HK-2 (cell line): ENCODE measurements at regions not wholly inside any gene's neighbourhood (a gene's known extent, or its start where the extent isn't known, plus 50 kb on each side); places are given as distances from the start of the nearest gene placed in this dataset.

Experiments
- DNase-seq: peaks from one replicate; pipeline ENCODE4 v3.0.0-alpha.2; 2018; ENCODE audit not compliant: unreplicated experiment

DNA sequence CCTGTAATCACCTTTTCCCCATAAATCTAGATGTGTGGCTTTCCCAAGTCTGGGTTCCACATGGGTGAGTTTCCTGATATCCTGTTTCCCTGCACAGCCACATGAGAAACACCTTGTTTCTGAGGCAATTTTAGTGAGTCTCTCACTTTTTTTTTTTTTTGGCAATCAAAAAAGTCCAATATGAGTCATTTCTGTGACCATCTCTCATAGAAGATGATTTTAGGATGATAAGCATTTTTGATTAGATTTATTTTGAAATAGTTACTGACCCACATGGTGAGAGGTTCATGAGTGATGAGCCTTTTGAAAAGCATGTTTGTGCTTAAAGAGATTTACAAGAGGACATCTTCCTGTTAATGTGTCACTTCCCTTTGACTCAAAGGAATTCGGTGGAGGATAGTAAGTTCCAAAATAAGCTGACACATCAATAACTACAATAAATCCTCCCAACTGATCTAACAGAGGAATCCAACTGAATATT lies 464.0 kb downstream of the INHBA start:
- no peak for DNase-seq

DNA sequence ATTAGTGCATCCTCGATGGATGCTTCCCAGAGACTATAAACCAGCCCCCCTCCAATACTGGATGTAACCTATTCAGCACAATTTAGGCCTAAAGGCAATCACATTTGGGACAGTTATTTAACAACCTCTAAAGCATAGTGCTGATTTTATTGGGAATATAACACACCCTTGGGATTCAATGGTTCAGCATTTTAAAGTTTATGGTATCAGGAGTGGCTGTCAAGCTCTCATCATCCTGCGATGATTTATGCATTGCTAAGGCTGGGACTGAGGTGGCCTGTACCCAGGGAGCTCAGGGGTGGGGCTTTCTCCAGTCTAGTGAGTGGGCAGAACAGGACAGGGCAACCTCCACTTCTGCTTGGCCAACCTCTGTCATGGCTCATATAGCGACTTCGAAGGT lies 464.9 kb downstream of the INHBA start:
- DNase-seq: no peak

- DNase-seq: no peak
Measured at GRCh38 chr7:41232086-41232485, 470.8 kb downstream of the INHBA start.

DNA sequence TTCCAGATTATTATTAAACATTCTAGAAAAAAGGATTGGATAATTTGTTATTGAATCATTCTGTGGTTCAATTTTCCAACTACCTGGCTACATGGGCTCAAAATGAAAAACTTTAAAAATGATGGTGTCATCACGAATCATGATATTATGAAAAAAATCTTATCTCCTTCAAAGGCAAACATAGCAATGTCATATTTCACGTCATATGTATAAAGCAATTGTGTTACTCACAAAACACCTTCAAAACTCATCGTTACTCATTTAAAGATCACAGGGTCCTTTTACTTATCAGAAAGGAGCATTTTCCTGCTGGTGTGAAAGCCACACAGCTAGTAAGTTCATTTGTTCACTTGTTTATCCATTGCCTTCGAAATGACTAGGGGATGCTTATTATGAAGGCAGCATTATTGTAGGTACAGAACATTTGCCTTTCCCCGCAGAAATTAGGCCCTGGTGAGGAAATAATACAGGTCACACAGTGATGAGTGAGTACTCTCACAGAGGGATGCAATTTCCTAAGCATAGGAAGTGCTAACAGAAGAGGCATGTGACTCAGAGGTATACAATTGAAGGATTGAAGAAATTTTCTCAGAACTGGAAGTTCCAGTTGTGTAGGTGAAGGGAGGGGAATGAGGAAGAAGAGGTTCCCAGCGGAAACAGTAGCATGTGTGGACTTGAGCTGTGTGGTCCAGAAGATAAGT lies 478.7 kb downstream of the INHBA start:
- DNase-seq: no peak

- no peak for DNase-seq
Measured at GRCh38 chr7:41222746-41223145, 480.1 kb downstream of the INHBA start.

DNA sequence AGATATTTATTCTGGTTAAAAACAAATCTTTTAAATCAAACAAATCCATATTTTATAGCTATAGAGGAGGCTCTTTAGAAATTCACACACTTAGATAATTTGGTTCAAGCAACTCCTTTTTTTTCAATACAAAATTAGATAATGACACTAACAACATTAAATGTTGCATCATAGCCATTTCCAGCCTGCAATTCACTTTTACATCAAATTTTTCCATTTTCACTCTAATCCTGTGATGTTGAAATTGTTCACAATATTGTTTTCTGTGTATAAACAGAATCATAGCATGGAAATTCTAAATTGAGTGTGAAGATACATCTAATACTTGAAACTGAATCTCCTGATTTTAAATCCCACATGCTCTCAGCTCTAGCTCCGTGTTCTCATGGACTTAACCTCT lies 482.6 kb downstream of the INHBA start:
- no peak for DNase-seq

GRCh38 chr7:41219276-41219675 lies 483.6 kb downstream of the INHBA start:
- no peak for DNase-seq

DNA sequence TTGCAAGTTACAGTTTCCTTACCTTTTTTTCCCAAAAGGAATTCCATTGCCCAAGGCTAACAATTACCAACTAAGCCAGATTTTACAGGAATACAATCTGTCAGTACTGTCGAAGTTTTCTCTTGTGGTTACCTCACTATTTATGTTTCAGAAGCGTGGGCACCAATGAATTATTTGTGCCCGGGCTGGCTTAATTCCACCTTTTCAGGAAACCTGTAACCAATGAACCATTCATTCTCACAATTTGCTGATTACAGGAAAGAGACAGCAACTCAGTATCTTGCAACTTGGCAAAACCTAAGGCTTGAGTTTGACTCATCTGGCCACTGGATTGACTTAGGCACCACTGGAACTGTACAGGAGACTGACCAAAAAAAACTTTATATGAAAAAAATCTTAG lies 485.6 kb downstream of the INHBA start:
- no peak for DNase-seq

GRCh38 chr7:41207141-41207540 lies 495.7 kb downstream of the INHBA start:
- DNase-seq: no peak

- DNase-seq: no peak
Measured at GRCh38 chr7:41206267-41206666, 496.6 kb downstream of the INHBA start.

DNA sequence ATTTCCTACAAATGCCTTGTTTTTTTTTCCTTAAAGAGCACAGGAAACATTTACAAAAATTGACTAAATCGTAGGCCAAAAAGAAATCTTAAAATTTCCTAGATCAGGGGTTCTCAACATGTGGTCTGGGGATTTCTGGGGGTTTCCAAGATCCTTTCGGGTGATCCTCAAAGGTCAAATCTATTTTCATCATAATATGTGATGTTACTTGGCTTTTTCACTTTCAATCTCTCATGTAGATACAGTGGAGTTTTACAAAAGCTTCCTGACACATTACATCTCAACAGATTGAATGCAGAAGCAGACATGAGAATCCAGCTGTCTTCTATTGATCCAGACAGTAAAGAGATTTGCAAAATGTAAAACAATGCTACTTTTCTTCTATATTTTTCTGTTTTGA lies 497.3 kb downstream of the INHBA start:
- no peak for DNase-seq

GRCh38 chr7:41203542-41203941 lies 499.3 kb downstream of the INHBA start:
- no peak for DNase-seq

DNA sequence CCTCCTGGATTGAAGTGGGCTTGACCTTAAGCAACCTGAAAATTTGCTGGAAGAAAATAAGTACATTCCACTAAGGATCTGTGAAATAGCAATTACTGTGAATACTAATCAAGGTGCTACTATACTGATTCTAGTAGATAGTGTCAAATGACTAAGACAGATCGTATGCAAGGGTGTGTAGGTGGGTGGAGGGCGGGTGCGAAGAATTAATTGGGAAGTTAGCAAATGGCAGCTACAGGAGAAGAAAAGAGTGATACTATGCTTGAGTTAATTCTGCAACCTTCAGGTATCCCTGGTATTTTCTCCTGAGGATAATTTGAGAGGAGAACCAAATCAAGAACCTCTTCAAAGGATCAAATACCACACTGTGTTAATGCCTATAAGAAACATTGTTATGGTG lies 501.9 kb downstream of the INHBA start:
- no peak for DNase-seq

DNA sequence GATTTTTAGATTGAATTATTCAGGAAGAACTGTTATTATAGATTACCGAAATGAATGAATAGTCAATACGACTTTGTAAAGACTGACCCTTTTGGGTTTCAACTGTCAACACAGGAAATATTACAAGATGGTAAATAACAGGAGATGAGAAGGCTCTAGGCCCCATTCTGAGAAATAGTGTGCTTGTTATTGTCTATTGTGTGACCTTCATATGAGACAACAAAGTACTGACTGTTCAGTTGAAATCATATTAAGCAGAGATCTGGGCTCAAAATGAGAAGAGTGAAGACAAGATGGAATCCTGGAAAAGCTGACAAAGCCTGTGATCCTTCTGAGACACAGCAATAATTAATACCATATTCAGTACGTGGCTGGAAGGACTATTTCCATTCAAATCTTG lies 503.8 kb downstream of the INHBA start:
- DNase-seq: no peak

GRCh38 chr7:41198502-41198901 lies 504.4 kb downstream of the INHBA start:
- DNase-seq: no peak

GRCh38 chr7:41197769-41198168 lies 505.1 kb downstream of the INHBA start:
- no peak for DNase-seq

DNA sequence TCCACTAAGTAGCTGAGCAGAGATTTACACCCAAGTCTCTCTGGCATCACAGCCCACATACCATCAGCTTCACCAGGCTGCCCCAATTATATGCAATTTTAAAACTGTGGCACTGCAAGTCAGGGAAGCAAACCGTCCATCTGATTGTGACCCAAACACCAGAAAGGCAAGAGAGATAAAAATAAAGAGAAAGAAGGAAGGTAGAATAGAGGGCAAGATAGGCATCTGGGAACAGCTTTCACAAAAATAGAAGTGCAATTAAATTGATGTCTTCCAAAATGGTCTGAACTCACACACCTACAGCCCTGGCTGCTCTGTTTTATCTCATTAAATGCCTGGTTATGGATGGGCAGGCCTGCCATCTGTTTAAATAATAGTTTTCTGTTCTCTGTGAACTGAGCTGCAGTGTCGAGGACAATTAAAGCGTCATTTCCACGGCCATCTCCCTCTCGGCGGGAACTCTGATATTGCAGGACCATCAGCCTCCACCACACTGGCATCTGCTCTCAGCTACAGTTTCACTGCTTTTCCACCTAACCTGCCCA lies 509.1 kb downstream of the INHBA start:
- DNase-seq: no peak

- DNase-seq: no peak
Measured at GRCh38 chr7:41190581-41190980, 512.3 kb downstream of the INHBA start.

DNA sequence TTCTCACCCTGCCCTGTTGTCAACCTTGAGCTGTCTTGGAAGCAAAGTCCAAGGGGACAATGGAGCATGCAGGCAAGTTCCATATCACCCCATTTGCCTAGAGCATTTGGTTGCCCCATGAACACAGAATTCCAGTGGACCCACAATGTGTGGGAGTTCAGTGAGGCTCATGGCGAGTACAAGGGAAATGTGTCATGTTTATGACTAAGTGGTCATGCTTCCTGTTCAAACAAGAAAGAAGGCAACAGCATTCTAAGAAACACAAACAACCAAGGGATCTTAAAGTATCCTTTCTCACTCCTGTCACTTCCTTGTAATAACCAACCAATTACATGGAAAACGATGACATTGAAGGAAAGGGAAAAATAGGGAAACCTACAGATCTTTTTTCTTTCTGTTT lies 513.0 kb downstream of the INHBA start:
- DNase-seq: peak; percentile 41

DNA sequence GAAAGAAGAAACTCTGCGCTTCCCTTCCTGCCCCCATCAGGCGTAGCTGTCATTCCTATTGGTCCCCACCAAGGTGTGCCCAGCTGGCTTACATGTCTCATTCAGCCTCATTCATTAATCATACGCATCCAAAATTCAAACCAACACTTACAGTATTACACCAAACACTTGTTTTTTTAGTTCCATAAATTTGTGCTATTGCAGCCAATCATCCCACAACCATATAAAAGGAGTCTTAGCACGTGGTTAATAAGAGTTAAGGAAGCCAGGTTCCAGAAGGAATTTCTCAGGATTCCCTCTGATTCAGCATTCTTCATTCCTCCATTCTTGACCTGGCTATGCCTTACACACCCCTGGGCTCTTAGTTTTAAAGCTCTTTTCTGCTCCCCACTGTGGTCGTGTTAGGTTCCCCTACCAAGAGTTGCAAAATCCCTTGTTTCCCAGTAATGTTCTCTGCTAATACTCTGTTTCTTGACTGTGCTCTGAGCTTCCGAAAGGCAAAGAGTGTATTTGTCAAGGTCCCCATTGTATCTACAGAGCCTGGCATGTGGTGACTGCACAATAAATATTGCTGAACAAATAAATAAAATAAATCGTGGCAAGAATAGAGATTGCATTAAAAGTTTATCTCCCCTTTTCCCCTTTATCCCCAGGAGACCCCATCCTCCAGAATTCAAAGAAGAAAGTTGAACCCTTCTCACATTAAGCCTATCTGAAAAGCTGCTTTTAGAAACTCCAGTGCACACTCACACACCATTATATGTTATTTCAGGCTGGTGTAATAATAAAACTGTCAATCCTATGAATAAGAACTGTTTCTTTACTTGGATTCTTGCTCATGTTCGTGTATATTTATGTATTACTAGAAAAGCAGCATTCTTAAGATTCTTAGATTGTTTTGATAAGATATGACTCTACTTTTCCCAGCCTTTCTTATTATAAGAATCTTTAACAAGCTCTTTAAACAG lies 514.4 kb downstream of the INHBA start:
- DNase-seq: no peak

DNA sequence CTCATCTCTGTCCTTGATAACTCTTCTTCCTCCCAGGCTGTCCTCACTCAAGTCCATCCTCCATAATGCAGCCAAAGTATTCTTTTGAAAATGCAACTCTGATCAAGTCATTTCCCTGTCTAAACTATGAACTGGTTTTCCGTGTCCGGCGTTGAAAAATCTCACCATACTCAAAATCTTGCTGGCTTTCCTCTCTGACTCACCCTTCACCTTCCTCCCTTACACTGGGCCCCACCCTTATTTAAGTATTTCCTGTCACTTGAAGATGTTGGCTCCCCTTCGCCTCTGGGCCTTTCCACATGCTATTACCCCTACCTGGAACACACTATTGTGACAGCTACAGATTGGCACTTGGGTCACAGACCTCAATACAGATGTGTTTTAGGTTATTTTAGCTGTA lies 515.6 kb downstream of the INHBA start:
- DNase-seq: no peak

GRCh38 chr7:41185851-41186250 lies 517.0 kb downstream of the INHBA start:
- no peak for DNase-seq

DNA sequence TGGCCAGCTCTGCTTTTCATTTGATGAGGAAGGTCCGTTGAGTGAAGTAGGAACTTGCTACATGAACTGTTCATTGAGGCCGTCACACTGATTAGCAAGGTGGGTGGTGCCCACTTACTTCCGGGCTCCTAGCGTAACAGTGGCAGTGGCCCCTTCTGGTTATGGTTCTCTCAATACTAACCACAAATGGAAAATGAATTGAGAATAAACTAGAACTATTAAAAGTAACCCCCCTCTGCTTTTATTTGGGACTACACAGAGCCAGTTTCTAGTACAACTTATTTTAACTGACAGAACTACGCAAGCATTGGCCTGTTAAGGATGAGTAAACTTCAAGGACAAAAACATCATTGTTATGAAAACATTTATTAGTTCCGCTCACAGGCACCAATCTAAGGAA lies 519.1 kb downstream of the INHBA start:
- DNase-seq: no peak
